Mesenchymal stem cell (in vitro differentiated cells and primary cell): ENCODE measurements at regions not wholly inside any gene's neighbourhood (a gene's known extent, or its start where the extent isn't known, plus 50 kb on each side); places are given as distances from the start of the nearest gene placed in this dataset.

Source experiments
- DNase-seq: peaks from one replicate; pipeline ENCODE4 v3.0.0-alpha.2; 2013
- H2AFZ ChIP-seq: one replicate; pipeline ENCODE4 v1.6.1; 2013; ENCODE audit warnings: low read depth, mild to moderate bottlenecking, control low read depth, inconsistent platforms, low read length, moderate library complexity
- H2AK5ac ChIP-seq: 2 replicates; pipeline ENCODE4 v1.6.1; 2013; ENCODE audit warnings: low read length, moderate library complexity, mild to moderate bottlenecking, inconsistent platforms; ENCODE audit not compliant: severe bottlenecking
- H2BK120ac ChIP-seq: one replicate; pipeline ENCODE4 v1.6.1; 2013; ENCODE audit warnings: low read depth, mild to moderate bottlenecking, inconsistent platforms, low read length, moderate library complexity
- H2BK12ac ChIP-seq, 2 experiments: one replicate each; pipeline ENCODE4 v1.6.1; 2013; ENCODE audit warnings: inconsistent platforms in 2 of 2, low read length in 2 of 2, mild to moderate bottlenecking in 2 of 2, moderate library complexity in 2 of 2, control low read depth in 1 of 2
- H2BK15ac ChIP-seq: one replicate; pipeline ENCODE4 v1.6.1; 2013; ENCODE audit warnings: mild to moderate bottlenecking, low read depth, inconsistent platforms; ENCODE audit not compliant: poor library complexity, severe bottlenecking
- H2BK5ac ChIP-seq: 2 replicates; pipeline ENCODE4 v1.6.1; 2013; ENCODE audit warnings: low read depth, mild to moderate bottlenecking, low read length, control low read depth, inconsistent platforms; ENCODE audit not compliant: poor library complexity, severe bottlenecking
- H3K14ac ChIP-seq, 2 experiments: one replicate each; pipeline ENCODE4 v1.6.1; 2013; ENCODE audit warnings: inconsistent platforms in 2 of 2, low read length in 2 of 2, control low read depth in 1 of 2, mild to moderate bottlenecking in 1 of 2, moderate library complexity in 1 of 2
- H3K18ac ChIP-seq, 2 experiments: one replicate each; pipeline ENCODE4 v1.6.1; 2013; ENCODE audit warnings: inconsistent platforms in 2 of 2, low read length in 2 of 2, control low read depth in 1 of 2, low read depth in 1 of 2, mild to moderate bottlenecking in 1 of 2
- H3K23ac ChIP-seq, 2 experiments: one replicate each; pipeline ENCODE4 v1.6.1; 2013; ENCODE audit warnings: inconsistent platforms in 2 of 2, low read length in 2 of 2, mild to moderate bottlenecking in 2 of 2, moderate library complexity in 2 of 2, control low read depth in 1 of 2
- H3K27ac ChIP-seq: 2 replicates; pipeline ENCODE4 v1.5.1; 2013; ENCODE audit warnings: mild to moderate bottlenecking, moderate library complexity, low read length, control low read depth, inconsistent platforms; ENCODE audit not compliant: poor library complexity, severe bottlenecking
- H3K27me3 ChIP-seq, 2 experiments: 2 replicates each; pipeline versions ENCODE4 v1.6.1 to v1.7.0; 2013; ENCODE audit warnings: low read length in 2 of 2, mild to moderate bottlenecking in 2 of 2, moderate library complexity in 2 of 2, control low read depth in 1 of 2, inconsistent platforms in 1 of 2; ENCODE audit not compliant: control insufficient read depth in 1 of 2, insufficient read depth in 1 of 2
- H3K36me3 ChIP-seq, 2 experiments: 2 replicates each; pipeline versions ENCODE4 v1.6.1 to v1.7.0; 2013; ENCODE audit warnings: low read length in 2 of 2, control low read depth in 1 of 2, inconsistent platforms in 1 of 2, low read depth in 1 of 2, mild to moderate bottlenecking in 1 of 2; ENCODE audit not compliant: insufficient read depth in 2 of 2, control insufficient read depth in 1 of 2
- H3K4ac ChIP-seq, 2 experiments: one replicate each; pipeline ENCODE4 v1.6.1; 2013; ENCODE audit warnings: inconsistent platforms in 2 of 2, low read length in 2 of 2, mild to moderate bottlenecking in 2 of 2, moderate library complexity in 2 of 2, control low read depth in 1 of 2, low read depth in 1 of 2
- H3K4me1 ChIP-seq: 2 replicates; pipeline ENCODE4 v1.6.1; 2013; ENCODE audit warnings: low read depth, low read length, control low read depth; ENCODE audit not compliant: control insufficient read depth, insufficient read depth
- H3K4me2 ChIP-seq: 2 replicates; pipeline ENCODE4 v1.6.1; 2013; ENCODE audit warnings: low read length, mild to moderate bottlenecking, inconsistent platforms; ENCODE audit not compliant: poor library complexity, severe bottlenecking
- H3K4me3 ChIP-seq, 2 experiments: 2 replicates each; pipeline versions ENCODE4 v1.5.1 to v1.7.0; 2013; ENCODE audit warnings: low read length in 2 of 2, mild to moderate bottlenecking in 2 of 2, control low read depth in 1 of 2, low read depth in 1 of 2; ENCODE audit not compliant: insufficient read depth in 1 of 2
- H3K79me1 ChIP-seq: replicated peaks from 2 replicates; pipeline ENCODE4 v1.6.1; 2013; ENCODE audit warnings: mild to moderate bottlenecking, control low read depth, low read length, inconsistent platforms; ENCODE audit not compliant: poor library complexity, severe bottlenecking
- H3K9ac ChIP-seq: 2 replicates; pipeline ENCODE4 v1.7.0; 2013; ENCODE audit warnings: mild to moderate bottlenecking, low read length, moderate library complexity
- H3K9me3 ChIP-seq: 2 replicates; pipeline ENCODE4 v1.7.0; 2013; ENCODE audit warnings: mild to moderate bottlenecking, low read length; ENCODE audit not compliant: control insufficient read depth
- H4K8ac ChIP-seq: one replicate; pipeline ENCODE4 v1.6.1; 2013; ENCODE audit warnings: inconsistent platforms, mild to moderate bottlenecking, low read length, moderate library complexity
- H4K91ac ChIP-seq: one replicate; pipeline ENCODE4 v1.6.1; 2013; ENCODE audit warnings: mild to moderate bottlenecking, low read length, inconsistent platforms
- WGBS: methylation state at CpG from one replicate; pipeline ENCODE4 v1.1.7; 2013; ENCODE audit warnings: mixed read lengths; 5-methylcytosine and 5-hydroxymethylcytosine counted together

DNA sequence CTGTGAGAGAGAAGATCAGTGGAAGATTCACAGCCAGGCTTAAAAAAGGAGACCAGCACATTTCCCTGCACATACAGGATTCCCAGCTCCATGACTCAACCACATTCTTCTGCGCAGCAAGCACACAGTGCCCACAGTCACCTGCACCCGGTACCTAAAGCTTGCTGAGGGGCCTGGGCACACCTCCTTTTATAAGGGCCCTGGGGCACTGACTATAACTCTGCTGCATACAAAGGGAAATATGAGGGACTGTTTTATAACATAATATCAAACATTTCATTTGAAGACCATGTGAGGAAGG, 322.9 kb downstream of the DAD1 start:
- no peak overlapping the region for H3K4me3 ChIP-seq
- H3K27ac ChIP-seq = peak overlapping the region; percentile 84
- no peak overlapping the region for H4K91ac ChIP-seq
- no peak overlapping the region for H2BK15ac ChIP-seq
- no peak overlapping the region for H2BK120ac ChIP-seq
- peak overlapping the region in 1 of 2 experiments; percentile 47 for H3K14ac ChIP-seq
- peak overlapping the region; percentile 55 to 77 for H2BK12ac ChIP-seq
- H4K8ac ChIP-seq = no peak overlapping the region
- no peak overlapping the region for H3K4me2 ChIP-seq
- H3K36me3 ChIP-seq = no peaks in the 10 kb centered on the region
- H3K27me3 ChIP-seq = no peaks in the 10 kb centered on the region
- H3K4ac ChIP-seq = no peak overlapping the region
- H3K4me1 ChIP-seq = peaks cover 10% of the 10 kb centered on the region
- H2AK5ac ChIP-seq = peak overlapping the region; percentile 72
- H2BK5ac ChIP-seq = peak overlapping the region; percentile 26
- no peaks in the 10 kb centered on the region for H3K79me1 ChIP-seq
- H2AFZ ChIP-seq = no peak overlapping the region
- no peak overlapping the region for H3K9ac ChIP-seq
- DNase-seq = no peak
- WGBS = 35% methylated on average over 2 of the region's 2 CpGs
- no peaks in the 10 kb centered on the region for H3K9me3 ChIP-seq
- H3K18ac ChIP-seq = peak overlapping the region; percentile 29 to 59
- H3K23ac ChIP-seq = no peak overlapping the region

DNA sequence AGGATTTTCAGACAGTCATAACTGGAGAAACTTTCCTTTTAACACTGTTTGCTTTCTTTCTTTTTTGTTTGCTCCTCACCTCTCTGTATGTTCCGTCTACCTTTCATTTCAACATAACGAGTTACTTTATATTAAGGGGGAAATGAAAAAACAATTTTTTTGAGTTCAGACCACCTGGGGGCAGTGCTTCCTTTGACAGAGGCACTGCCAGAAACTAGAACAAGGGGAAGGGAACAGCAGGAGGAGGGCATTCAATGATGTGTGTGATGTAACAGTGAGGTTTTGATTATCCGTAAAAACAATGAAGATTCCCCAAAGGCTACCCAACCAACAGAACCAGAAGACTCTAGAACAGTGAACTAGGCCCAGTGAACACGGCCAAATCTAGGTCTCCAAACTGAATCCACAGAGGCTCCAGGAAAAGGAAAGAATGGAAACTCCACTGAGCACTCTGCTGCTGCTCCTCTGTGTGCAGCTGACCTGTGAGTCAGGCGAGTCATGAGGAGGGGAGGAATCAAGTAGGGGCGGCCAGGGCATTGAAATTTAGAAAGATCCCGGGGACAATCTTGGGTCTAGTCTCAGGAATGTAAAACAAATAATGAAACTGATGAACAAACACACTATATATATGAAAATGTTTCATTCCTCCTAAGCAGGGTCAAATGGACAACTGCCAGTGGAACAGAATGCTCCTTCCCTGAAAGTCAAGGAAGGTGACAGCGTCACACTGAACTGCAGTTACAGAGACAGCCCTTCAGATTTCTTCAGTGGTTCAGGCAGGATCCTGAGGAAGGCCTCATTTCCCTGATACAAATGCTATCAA, 323.5 kb downstream of the DAD1 start:
- no peaks in the 10 kb centered on the region for H3K27me3 ChIP-seq
- H3K27ac ChIP-seq = peak overlapping the region; percentile 84
- peak overlapping the region; percentile 26 for H2BK5ac ChIP-seq
- H3K4me2 ChIP-seq = peak overlapping the region; percentile 32
- H3K4me3 ChIP-seq = no peak overlapping the region
- peak overlapping the region; percentile 55 for H4K8ac ChIP-seq
- H3K36me3 ChIP-seq = no peaks in the 10 kb centered on the region
- peak overlapping the region in 1 of 2 experiments; percentile 55 for H2BK12ac ChIP-seq
- H2BK15ac ChIP-seq = no peak overlapping the region
- no peaks in the 10 kb centered on the region for H3K9me3 ChIP-seq
- 71% methylated on average over 4 of the region's 8 CpGs for WGBS
- peak; percentile 74 for DNase-seq
- no peak overlapping the region for H3K9ac ChIP-seq
- H4K91ac ChIP-seq = no peak overlapping the region
- no peak overlapping the region for H2BK120ac ChIP-seq
- no peaks in the 10 kb centered on the region for H3K79me1 ChIP-seq
- peaks cover 10% of the 10 kb centered on the region for H3K4me1 ChIP-seq
- H3K18ac ChIP-seq = peak overlapping the region; percentile 29 to 59
- peak overlapping the region in 1 of 2 experiments; percentile 49 for H3K4ac ChIP-seq
- H3K23ac ChIP-seq = no peak overlapping the region
- no peak overlapping the region for H2AFZ ChIP-seq
- no peak overlapping the region for H3K14ac ChIP-seq
- H2AK5ac ChIP-seq = peak overlapping the region; percentile 72

DNA sequence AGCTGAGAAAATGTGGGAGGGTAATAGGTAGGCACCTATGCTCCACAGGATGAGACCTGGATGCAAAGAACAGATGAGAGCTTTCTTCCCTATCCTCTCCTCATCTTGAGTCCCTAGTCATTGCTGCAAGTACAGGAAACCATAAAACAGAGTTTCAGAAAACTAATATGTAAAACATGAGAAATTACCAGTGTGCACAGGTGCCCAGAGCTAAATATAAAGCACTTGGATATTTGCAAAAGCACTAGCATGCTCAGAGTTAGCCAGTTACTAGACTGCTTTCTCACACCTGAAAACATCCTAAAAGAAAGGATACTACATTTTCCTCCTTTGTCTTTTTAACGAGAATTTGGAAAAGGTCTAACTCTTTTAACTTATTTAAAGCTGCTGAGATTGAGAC, 324.3 kb downstream of the DAD1 start:
- H3K23ac ChIP-seq = no peak overlapping the region
- no peak overlapping the region for H4K91ac ChIP-seq
- no peak overlapping the region for H3K4me2 ChIP-seq
- H2BK5ac ChIP-seq = no peak overlapping the region
- no peak overlapping the region for H2BK12ac ChIP-seq
- H2BK15ac ChIP-seq = no peak overlapping the region
- no peaks in the 10 kb centered on the region for H3K36me3 ChIP-seq
- no peaks in the 10 kb centered on the region for H3K27me3 ChIP-seq
- DNase-seq = no peak
- no peaks in the 10 kb centered on the region for H3K79me1 ChIP-seq
- H4K8ac ChIP-seq = no peak overlapping the region
- no peaks in the 10 kb centered on the region for H3K9me3 ChIP-seq
- no peak overlapping the region for H3K14ac ChIP-seq
- WGBS = no CpG with 5 or more reads among the region's 1 CpG
- no peak overlapping the region for H3K4ac ChIP-seq
- no peak overlapping the region for H3K4me3 ChIP-seq
- no peak overlapping the region for H3K18ac ChIP-seq
- no peak overlapping the region for H3K27ac ChIP-seq
- no peak overlapping the region for H3K9ac ChIP-seq
- H2BK120ac ChIP-seq = no peak overlapping the region
- H2AK5ac ChIP-seq = no peak overlapping the region
- H3K4me1 ChIP-seq = peaks cover 10% of the 10 kb centered on the region
- no peak overlapping the region for H2AFZ ChIP-seq

DNA sequence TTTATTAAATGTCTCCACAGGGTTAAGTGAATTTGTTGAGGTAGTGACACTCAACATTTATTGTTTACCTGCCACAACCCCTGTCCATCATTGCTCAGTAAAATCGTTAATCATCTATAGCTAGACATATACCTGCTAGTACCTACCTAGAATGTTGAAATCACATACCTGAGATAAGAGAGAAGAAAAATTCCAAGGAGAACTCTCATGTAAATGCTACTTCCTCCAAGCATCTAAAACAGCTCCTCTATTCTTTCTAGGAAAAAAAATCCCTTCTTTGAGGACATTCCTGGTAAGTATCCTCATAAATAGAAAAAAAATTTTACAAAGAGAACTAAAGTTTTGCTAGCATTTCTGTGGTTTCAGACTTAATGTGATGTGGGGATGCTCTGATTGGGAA, 325.1 kb downstream of the DAD1 start:
- H2AFZ ChIP-seq = no peak overlapping the region
- H3K4ac ChIP-seq = no peak overlapping the region
- H2BK15ac ChIP-seq = no peak overlapping the region
- H3K4me1 ChIP-seq = peaks cover 10% of the 10 kb centered on the region
- no peak overlapping the region for H3K18ac ChIP-seq
- H4K8ac ChIP-seq = no peak overlapping the region
- H3K27ac ChIP-seq = no peak overlapping the region
- 83% methylated on average over 1 of the region's 1 CpG for WGBS
- no peaks in the 10 kb centered on the region for H3K9me3 ChIP-seq
- H3K23ac ChIP-seq = no peak overlapping the region
- no peak overlapping the region for H3K9ac ChIP-seq
- H4K91ac ChIP-seq = no peak overlapping the region
- no peak overlapping the region for H3K4me2 ChIP-seq
- H3K79me1 ChIP-seq = no peaks in the 10 kb centered on the region
- no peak for DNase-seq
- no peak overlapping the region for H2BK12ac ChIP-seq
- no peak overlapping the region for H2AK5ac ChIP-seq
- no peak overlapping the region for H2BK120ac ChIP-seq
- H3K14ac ChIP-seq = no peak overlapping the region
- no peak overlapping the region for H2BK5ac ChIP-seq
- no peak overlapping the region for H3K4me3 ChIP-seq
- no peaks in the 10 kb centered on the region for H3K27me3 ChIP-seq
- H3K36me3 ChIP-seq = no peaks in the 10 kb centered on the region
